ENCODE measurements at regions not wholly inside any gene's neighbourhood (a gene's known extent, or its start where the extent isn't known, plus 50 kb on each side); places are given as distances from the start of the nearest gene placed in this dataset.

- no peak for TF ChIP-seq POLR2A (IDR thresholded peaks at IDR 0.05; ENCODE audit: low read depth, low read length)
- no peak for TF ChIP-seq POLR2AphosphoS5 (IDR thresholded peaks at IDR 0.05; ENCODE audit: low read depth, low read length)
- no peak for TF ChIP-seq TAF1 (IDR thresholded peaks at IDR 0.05; ENCODE audit: borderline replicate concordance, low read depth, low read length)
These were observed 199.1 kb downstream of the LRRN1 start for GRCh38 chr3:3998140-3998922.

All from GM12892 (cell line).